CD4-positive, alpha-beta T cell treated with Interleukin-12 subunit alpha and Interleukin-12 subunit beta, for 1 hour (primary cell): ENCODE measurements at regions not wholly inside any gene's neighbourhood (a gene's known extent, or its start where the extent isn't known, plus 50 kb on each side); places are given as distances from the start of the nearest gene placed in this dataset.
"Not testable (repeated sequence)": the region's sequence is repeated elsewhere in the genome, so short reads cannot be mapped to it uniquely, and the experiment has no call there.

Source experiments
- DNase-seq: peaks from one replicate; pipeline ENCODE4 v3.0.0-alpha.2; 2020

DNA sequence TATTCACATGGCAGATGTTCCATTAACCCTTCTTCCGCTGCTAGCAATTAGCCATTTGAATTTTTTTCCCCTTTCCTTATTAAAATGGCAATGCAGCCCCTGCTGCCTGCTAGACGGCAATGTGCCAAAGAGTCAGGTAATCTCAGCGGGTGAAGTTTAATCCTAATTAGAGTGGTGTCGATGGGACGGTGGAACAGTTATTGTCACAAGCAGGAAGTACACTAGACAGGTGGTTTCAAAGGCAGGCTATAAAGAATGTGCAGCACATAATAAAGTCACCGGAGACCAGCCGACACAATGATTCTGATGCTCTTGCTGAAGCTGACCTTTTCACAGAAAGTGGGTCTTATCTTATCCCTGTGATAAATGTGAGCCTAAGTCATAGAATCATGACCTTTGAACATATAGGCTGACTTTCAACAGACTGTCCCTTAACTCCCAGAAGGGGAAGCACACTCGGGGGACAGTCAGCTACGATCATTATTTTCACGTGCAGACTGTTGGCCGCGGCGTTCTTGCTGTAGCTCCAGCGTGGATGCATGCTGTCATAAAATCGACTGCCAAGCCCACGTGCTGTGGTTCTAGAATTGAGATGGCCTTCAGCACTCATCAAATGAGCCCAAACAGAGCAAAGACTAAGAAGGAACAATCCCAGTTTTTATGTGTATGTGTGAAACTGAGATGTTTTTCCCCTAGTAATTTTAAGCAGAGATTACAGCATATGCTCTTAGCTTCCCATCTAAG is 926.2 kb upstream of the SOX11 start:
- DNase-seq: no peak

DNA sequence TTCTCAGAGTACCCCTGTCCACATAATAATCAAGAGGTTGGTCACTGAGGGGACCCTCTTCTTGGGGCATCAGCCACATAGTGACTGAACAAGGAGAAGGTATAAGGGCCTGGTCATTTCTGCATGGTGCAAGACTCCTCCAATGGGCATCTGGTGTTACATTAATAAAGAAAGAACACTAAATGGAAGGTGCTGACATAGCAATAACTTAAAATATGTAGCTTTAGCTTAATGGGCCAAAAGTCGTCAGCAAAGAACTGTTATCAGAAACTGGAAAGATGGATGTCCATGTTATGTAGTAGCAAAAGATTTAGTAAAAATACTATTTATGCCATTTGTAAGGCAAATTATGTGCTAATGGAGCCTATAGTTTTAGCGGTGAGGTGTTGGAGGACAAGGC is 916.5 kb upstream of the SOX11 start:
- no peak for DNase-seq

GRCh38 chr2:4780679-4781078 is 911.5 kb upstream of the SOX11 start:
- no peak for DNase-seq

- no peak for DNase-seq
These were observed 909.5 kb upstream of the SOX11 start for GRCh38 chr2:4782647-4783046.

DNA sequence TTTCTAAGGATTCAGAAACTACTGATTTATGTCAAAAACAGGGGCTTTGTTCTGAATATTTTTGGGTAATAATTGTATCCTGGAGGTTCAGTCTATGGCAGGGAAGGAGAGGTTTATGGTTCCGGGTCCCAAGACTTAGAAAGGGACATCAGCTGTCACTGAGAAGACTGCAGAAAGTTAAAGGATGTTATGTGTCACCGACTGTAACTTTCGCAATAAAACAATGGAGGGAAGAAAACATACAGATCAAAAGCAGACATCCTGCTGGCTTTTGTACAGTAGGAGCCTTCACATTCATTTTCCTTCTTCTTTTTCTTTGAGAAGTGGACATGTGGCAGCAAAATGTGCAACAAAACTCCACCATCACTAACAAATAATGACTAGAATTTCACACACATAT is 900.7 kb upstream of the SOX11 start:
- no peak for DNase-seq

- no peak for DNase-seq
These were observed 900.1 kb upstream of the SOX11 start for GRCh38 chr2:4792126-4792525.

GRCh38 chr2:4803396-4803795 is 888.8 kb upstream of the SOX11 start:
- DNase-seq: no peak

GRCh38 chr2:4814137-4814536 is 878.0 kb upstream of the SOX11 start:
- DNase-seq: not testable (repeated sequence)

DNA sequence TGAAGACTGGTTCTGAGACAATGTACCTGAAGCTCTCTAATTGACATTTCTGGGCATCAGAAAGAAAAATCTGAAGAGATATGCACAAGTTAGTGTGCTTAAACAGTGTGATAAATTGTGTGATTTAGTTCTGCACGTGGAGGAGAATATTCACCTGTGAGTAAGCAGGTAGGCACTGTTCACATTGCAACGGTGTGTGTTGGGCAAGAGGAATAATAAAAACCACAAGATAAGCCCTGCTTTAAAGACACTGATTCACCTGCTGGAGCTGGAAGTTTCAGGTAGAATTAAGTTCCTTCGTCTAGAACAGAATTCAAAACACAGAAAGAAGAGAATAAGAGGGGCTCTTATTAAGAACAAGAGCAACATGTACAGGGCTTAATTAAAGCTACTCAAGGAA is 864.3 kb upstream of the SOX11 start:
- no peak for DNase-seq

GRCh38 chr2:4828682-4829374 is 863.4 kb upstream of the SOX11 start:
- no peak for DNase-seq

GRCh38 chr2:4831751-4832150 is 860.4 kb upstream of the SOX11 start:
- no peak for DNase-seq

DNA sequence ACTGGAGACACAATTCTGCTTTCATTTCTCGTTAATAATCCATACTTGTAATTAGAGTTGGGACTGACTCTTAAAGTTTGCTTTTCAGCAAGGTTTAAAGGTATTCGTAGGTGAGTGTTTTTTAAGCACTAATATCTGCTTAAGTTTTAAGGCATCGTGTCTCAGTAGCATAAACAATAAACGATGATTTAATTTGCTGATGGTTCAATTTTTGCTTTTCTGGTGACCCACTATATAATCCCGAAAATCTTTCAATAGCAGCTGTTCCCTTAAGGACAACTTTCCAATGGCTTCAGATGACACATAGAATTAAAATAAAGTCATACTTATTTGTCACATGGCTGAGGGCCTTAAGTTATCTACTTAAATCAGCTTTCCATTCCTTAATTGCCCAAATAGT is 859.5 kb upstream of the SOX11 start:
- no peak for DNase-seq

- no peak for DNase-seq
These were observed 853.6 kb upstream of the SOX11 start for GRCh38 chr2:4838626-4839025.

GRCh38 chr2:4840791-4841190 is 851.4 kb upstream of the SOX11 start:
- no peak for DNase-seq

DNA sequence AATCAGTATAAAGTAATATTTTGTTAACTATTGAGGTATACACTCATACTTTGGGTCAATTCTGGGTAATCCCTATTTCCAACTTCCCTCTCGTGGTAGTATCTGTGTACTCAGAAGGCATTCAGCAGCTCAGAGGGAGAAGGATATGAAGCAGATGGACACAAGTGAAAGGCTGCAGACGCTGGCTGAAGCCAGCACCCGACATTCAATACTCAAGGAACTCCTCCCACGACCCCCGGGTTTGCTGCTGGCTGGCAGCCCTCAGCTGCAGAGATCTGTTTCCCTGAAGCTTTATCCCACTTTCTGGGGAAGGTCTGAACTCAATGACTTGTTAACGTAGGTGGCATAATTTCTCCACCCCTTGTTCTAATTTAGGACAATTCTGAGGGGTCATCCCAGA is 847.3 kb upstream of the SOX11 start:
- DNase-seq: no peak

GRCh38 chr2:4862031-4862430 is 830.2 kb upstream of the SOX11 start:
- DNase-seq: no peak

DNA sequence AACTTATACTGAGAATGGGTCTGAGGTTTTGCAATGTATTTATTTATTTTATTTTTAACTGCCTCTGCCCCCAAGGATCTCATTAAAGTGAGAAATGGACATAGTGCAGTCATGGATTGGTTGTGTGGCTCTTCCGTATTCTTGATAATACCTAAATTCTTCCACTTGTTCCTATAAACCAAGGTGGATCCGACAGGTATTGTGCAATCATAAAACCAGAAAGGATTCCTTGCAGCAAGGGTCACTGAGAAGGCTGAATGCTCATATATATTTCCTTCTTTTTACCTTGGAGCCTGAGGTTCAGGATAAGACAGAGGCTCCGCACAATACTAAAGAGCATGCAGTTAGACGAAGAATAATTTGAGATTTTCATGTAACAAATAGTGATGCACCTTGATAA is 826.0 kb upstream of the SOX11 start:
- DNase-seq: no peak

GRCh38 chr2:4868466-4868865 is 823.7 kb upstream of the SOX11 start:
- DNase-seq: no peak

DNA sequence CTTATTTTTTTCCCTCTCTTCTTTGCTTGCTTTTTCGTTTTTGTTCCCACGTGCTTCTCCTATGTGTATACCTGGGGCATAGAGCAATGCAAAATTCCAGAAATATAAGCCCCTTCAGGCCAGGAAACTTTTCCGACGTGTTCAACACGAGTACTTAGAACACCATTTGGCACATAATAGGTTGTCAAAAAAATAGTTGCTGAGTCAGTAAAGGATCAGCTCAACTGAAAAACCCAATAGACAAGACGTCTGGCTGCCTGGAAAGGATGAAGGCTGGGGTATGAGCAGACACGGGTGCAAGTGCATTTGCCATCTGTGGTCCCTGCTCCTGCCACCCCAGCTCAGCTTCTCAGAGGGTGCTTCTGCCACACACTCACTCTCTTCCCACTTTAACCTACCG is 823.0 kb upstream of the SOX11 start:
- no peak for DNase-seq

DNA sequence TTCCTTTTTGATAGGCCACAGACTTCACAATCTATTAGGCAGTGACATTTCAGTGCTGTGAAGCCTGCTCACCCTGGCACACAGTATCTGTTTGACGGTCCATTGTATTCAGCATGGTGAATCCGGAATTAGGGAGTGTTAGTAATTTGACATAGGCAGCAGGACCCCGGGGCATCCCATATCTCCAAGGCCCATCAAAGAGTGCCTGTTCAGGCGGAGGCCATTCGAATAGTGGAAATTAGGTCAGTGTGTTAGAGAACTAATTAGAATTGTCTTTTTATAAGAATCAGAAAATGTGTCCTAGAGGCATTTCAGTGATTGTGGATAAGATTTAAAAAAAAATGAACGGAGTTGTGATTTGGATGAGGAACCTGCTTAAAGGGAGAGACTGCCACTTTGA is 818.8 kb upstream of the SOX11 start:
- no peak for DNase-seq

DNA sequence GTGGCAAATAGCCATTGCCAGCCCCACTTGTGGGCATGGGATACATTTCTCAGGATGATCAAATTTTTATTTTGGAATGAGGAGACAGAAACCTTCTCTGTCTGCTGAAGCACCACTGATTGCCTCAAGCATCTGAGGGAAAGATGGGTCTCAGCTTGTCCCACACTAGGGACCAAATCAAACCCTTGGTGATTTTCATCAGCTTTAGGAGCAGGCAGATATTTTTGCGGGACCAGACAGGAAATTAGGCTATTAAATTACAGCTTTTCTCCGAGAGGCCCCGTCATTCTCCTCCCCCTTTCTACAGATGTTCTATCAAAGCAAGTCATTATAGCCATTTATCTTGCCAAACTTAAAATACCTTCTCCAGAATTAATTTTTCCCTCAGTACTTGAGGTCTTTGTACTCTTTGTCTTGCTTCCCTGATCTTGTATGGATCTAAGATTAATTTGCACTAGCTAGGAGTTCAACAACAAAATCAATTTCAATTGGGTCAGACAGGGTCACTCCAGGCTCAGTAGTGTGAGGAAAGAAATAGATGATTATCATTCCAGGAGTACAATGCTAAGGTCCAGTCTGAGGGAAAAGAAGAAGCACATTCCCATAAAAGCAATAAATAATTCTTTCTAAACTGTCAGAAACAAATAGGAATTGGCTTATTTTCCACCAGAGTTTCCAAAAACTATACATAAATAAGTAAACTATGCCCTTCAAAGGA is 818.1 kb upstream of the SOX11 start:
- no peak for DNase-seq

DNA sequence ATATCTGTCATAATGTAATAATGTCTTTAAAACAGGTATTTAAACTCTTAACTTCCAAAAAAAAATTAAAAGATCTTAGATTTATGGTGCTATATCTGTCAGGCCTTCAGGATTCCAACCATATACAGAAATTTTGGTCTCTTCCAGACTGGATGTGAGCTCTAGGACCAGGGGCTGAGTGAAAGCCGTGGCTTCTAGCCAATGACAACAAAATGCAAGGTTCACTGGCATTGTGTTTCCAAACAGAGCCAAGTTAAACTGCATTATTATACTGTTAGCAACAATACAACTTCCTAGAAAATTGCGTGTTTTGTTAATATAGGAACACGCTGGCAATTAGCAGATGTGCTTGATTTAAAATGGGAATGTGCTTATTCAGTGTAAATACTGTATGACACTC is 809.8 kb upstream of the SOX11 start:
- no peak for DNase-seq

DNA sequence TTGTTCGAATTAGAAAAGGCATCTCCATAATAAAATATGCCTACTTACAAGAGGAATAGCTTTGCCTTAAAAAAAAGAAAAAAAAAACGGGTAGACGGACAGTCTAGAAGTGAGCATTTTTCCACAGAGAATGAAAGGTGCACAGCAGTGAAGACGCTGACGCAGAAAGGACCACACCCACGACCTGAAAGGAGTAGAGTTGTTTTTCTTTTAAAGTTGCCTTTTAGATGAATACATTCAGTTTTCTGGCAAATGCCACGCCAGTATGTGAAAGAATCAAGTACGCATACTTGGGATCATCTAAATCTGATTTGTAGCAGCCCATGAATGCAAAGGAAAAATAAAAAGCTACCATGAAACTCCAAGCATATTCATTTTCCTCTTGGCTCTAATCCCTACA is 809.2 kb upstream of the SOX11 start:
- no peak for DNase-seq

- DNase-seq: no peak
These were observed 808.8 kb upstream of the SOX11 start for GRCh38 chr2:4883375-4883774.
